MM.1S (cell line): ENCODE measurements at regions not wholly inside any gene's neighbourhood (a gene's known extent, or its start where the extent isn't known, plus 50 kb on each side); places are given as distances from the start of the nearest gene placed in this dataset.

Experiments
- EZH2 ChIP-seq: fragments of 300-600 bp; sonication (generic); optimal IDR thresholded peaks from 2 replicates; pipeline ENCODE3; 2017; ENCODE audit warnings: low read depth, mild to moderate bottlenecking, antibody characterized with exemption, low read length, mixed read lengths
- EZH2phosphoT487 ChIP-seq: fragments of 300-600 bp; sonication (generic); IDR thresholded peaks from 2 replicates; pipeline ENCODE4 v1.6.1; 2018; ENCODE audit warnings: antibody characterized with exemption, low read length
- TF ChIP-seq, protein P1 (sequence below): fragments of 300-600 bp; sonication (generic); IDR thresholded peaks from 2 replicates; pipeline ENCODE4 v1.5.1; 2016; ENCODE audit warnings: antibody characterized with exemption, low read length, mixed read lengths

- TF ChIP-seq, protein P1, sequence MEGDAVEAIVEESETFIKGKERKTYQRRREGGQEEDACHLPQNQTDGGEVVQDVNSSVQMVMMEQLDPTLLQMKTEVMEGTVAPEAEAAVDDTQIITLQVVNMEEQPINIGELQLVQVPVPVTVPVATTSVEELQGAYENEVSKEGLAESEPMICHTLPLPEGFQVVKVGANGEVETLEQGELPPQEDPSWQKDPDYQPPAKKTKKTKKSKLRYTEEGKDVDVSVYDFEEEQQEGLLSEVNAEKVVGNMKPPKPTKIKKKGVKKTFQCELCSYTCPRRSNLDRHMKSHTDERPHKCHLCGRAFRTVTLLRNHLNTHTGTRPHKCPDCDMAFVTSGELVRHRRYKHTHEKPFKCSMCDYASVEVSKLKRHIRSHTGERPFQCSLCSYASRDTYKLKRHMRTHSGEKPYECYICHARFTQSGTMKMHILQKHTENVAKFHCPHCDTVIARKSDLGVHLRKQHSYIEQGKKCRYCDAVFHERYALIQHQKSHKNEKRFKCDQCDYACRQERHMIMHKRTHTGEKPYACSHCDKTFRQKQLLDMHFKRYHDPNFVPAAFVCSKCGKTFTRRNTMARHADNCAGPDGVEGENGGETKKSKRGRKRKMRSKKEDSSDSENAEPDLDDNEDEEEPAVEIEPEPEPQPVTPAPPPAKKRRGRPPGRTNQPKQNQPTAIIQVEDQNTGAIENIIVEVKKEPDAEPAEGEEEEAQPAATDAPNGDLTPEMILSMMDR = no peak
- TF ChIP-seq EZH2 (no peak), EZH2phosphoT487 (no peak)
Observed at GRCh38 chr13:43978688-43979087, 99.0 kb downstream of the LACC1 start.
